Left colon (tissue), 2 donors: ENCODE measurements at regions not wholly inside any gene's neighbourhood (a gene's known extent, or its start where the extent isn't known, plus 50 kb on each side); places are given as distances from the start of the nearest gene placed in this dataset.
"Not testable (repeated sequence)": the region's sequence is repeated elsewhere in the genome, so short reads cannot be mapped to it uniquely, and the experiment has no call there.

Experiments used
- ATAC-seq: fragments of 200-7000 bp; cut with Tn5 transposase; one replicate; pipeline ENCODE4 v1.9.1; 2020; ENCODE audit warnings: mild to moderate bottlenecking, moderate library complexity
- DNase-seq, 2 donors: peaks; one replicate each; pipeline ENCODE4 v3.0.0-alpha.2; 2020
- intact Hi-C, 2 donors: fragments of 100-400 bp; cut with DNase I in 1 of 2; cut with micrococcal nuclease in 1 of 2; formaldehyde crosslinking; loops; one replicate each; pipeline versions ENCODE4 v1.11.2 to v1.14.0; 2022; cut with DNase I, micrococcal nuclease
- donor health status: DM: no; HTN: no; CAD: no.
- donor health status: DM: yes; HTN: yes; CAD: no.

- intact Hi-C loops, result no loop called here
- ATAC-seq, result no peak
These were observed 54.4 kb upstream of the MSH6 start for GRCh38 chr2:47728551-47728950.

GRCh38 chr2:47727956-47728355 is 55.0 kb upstream of the MSH6 start:
- ATAC-seq, result no peak
- no peak for DNase-seq
- intact Hi-C loops, result no loop called here

More at GRCh38 chr2:47728551-47728950, 54.4 kb upstream of the MSH6 start:
- DNase-seq, result no peak

- intact Hi-C loops, ATAC-seq: not testable (repeated sequence)
These were observed 56.0 kb upstream of the MSH6 start for GRCh38 chr2:47726978-47727377.

GRCh38 chr2:47725808-47726207 is 57.1 kb upstream of the MSH6 start:
- intact Hi-C loops, result no loop called here
- no peak for DNase-seq

More at GRCh38 chr2:47726978-47727377, 56.0 kb upstream of the MSH6 start:
- not testable (repeated sequence) for DNase-seq

GRCh38 chr2:47724221-47724981 is 58.5 kb upstream of the MSH6 start:
- DNase-seq, result no peak
- intact Hi-C loops, result no loop called here
- ATAC-seq, result no peak

More at GRCh38 chr2:47725808-47726207, 57.1 kb upstream of the MSH6 start:
- ATAC-seq, result no peak

GRCh38 chr2:47721296-47721695 is 61.6 kb upstream of the MSH6 start:
- ATAC-seq (no peak), DNase-seq (no peak)
- intact Hi-C loops, result no loop called here

GRCh38 chr2:47720559-47720958 is 62.4 kb upstream of the MSH6 start:
- ATAC-seq, result no peak
- no peak for DNase-seq
- intact Hi-C loops, result no loop called here

GRCh38 chr2:47720036-47720435 is 62.9 kb upstream of the MSH6 start:
- ATAC-seq, result no peak
- DNase-seq, result no peak
- intact Hi-C loops, result no loop called here

- intact Hi-C loops, result no loop called here
- ATAC-seq, result no peak
- DNase-seq, result no peak
These were observed 63.8 kb upstream of the MSH6 start for GRCh38 chr2:47719099-47719498.

GRCh38 chr2:47716307-47716706 is 66.6 kb upstream of the MSH6 start:
- ATAC-seq, intact Hi-C loops, DNase-seq: not testable (repeated sequence)

GRCh38 chr2:47715552-47715951 is 67.4 kb upstream of the MSH6 start:
- no peak for DNase-seq
- ATAC-seq, result no peak
- intact Hi-C loops, result no loop called here

- intact Hi-C loops, result no loop called here
- ATAC-seq (no peak), DNase-seq (no peak)
These were observed 74.0 kb upstream of the MSH6 start for GRCh38 chr2:47708801-47709499.

GRCh38 chr2:47704287-47704686 is 78.7 kb upstream of the MSH6 start:
- ATAC-seq, result no peak
- intact Hi-C loops, result no loop called here
- no peak for DNase-seq

GRCh38 chr2:47699533-47700215 is 83.3 kb upstream of the MSH6 start:
- intact Hi-C loops, result no loop called here

GRCh38 chr2:47698436-47698972 is 84.4 kb upstream of the MSH6 start:
- intact Hi-C loops, ATAC-seq, DNase-seq: not testable (repeated sequence)

More at GRCh38 chr2:47699533-47700215, 83.3 kb upstream of the MSH6 start:
- ATAC-seq, result no peak
- DNase-seq, result no peak

GRCh38 chr2:47697681-47698435 is 85.1 kb upstream of the MSH6 start:
- intact Hi-C loops, DNase-seq, ATAC-seq: not testable (repeated sequence)

GRCh38 chr2:47697000-47697601 is 85.8 kb upstream of the MSH6 start:
- intact Hi-C loops, result no loop called here
- ATAC-seq (no peak), DNase-seq (no peak)

- ATAC-seq (no peak), DNase-seq (no peak)
- intact Hi-C loops, result no loop called here
These were observed 86.5 kb upstream of the MSH6 start for GRCh38 chr2:47696478-47696831.
